Omental fat pad (tissue), 3 donors: ENCODE measurements at regions not wholly inside any gene's neighbourhood (a gene's known extent, or its start where the extent isn't known, plus 50 kb on each side); places are given as distances from the start of the nearest gene placed in this dataset.

Experiments
- ATAC-seq: fragments of 150-250 bp; one replicate; pipeline ENCODE4 v1.9.1; 2016; ENCODE audit warnings: mild to moderate bottlenecking, moderate library complexity; ENCODE audit not compliant: low FRiP score
- DNase-seq: peaks from one replicate; pipeline ENCODE4 v3.0.0-alpha.2; 2019; ENCODE audit warnings: low spot score
- CTCF ChIP-seq, 3 donors: fragments of 450-650 bp; IDR thresholded peaks; one replicate each; pipeline ENCODE4 v1.5.1; 2016 to 2017; ENCODE audit warnings: antibody characterized with exemption in 3 of 3, mild to moderate bottlenecking in 3 of 3, moderate library complexity in 2 of 3

GRCh38 chr13:107834281-107834680, 381.1 kb downstream of the LIG4 start:
- no peak for DNase-seq
- no peak for ATAC-seq
- no peak for TF ChIP-seq CTCF (IDR thresholded peaks at IDR 0.05)

- DNase-seq (no peak), ATAC-seq (no peak)
- no peak for TF ChIP-seq CTCF (IDR thresholded peaks at IDR 0.05)
These were observed 382.7 kb downstream of the LIG4 start for GRCh38 chr13:107832500-107833100.

GRCh38 chr13:107830804-107831203, 384.5 kb downstream of the LIG4 start:
- TF ChIP-seq CTCF (IDR thresholded peaks at IDR 0.05) = no peak
- no peak for ATAC-seq

GRCh38 chr13:107827840-107828549, 387.3 kb downstream of the LIG4 start:
- DNase-seq (no peak), ATAC-seq (no peak)
- no peak for TF ChIP-seq CTCF (IDR thresholded peaks at IDR 0.05)

More at GRCh38 chr13:107830804-107831203, 384.5 kb downstream of the LIG4 start:
- DNase-seq = no peak

GRCh38 chr13:107824635-107825034, 390.7 kb downstream of the LIG4 start:
- ATAC-seq (no peak), DNase-seq (no peak)
- TF ChIP-seq CTCF (IDR thresholded peaks at IDR 0.05) = no peak

- no peak for ATAC-seq
- DNase-seq = no peak
- TF ChIP-seq CTCF (IDR thresholded peaks at IDR 0.05) = no peak
These were observed 393.3 kb downstream of the LIG4 start for GRCh38 chr13:107822006-107822405.

- DNase-seq (no peak), ATAC-seq (no peak)
- TF ChIP-seq CTCF (IDR thresholded peaks at IDR 0.05) = no peak
These were observed 393.8 kb downstream of the LIG4 start for GRCh38 chr13:107821492-107821891.
